Renal cortical epithelial cell (primary cell): ENCODE measurements at regions not wholly inside any gene's neighbourhood (a gene's known extent, or its start where the extent isn't known, plus 50 kb on each side); places are given as distances from the start of the nearest gene placed in this dataset.

ENCODE experiments used
- DNase-seq: peaks from one replicate; pipeline ENCODE4 v3.0.0-alpha.2; 2011; ENCODE audit warnings: low read depth

GRCh38 chr2:107622741-107623310 is 203.9 kb upstream of the RGPD4 start:
- no peak for DNase-seq

GRCh38 chr2:107625982-107626381 is 200.7 kb upstream of the RGPD4 start:
- DNase-seq, result no peak

- no peak for DNase-seq
Measured at GRCh38 chr2:107627164-107627563, 199.5 kb upstream of the RGPD4 start.

GRCh38 chr2:107627926-107628325 is 198.8 kb upstream of the RGPD4 start:
- no peak for DNase-seq

- DNase-seq, result peak; percentile 91
Measured at GRCh38 chr2:107633580-107634147, 193.0 kb upstream of the RGPD4 start.

- no peak for DNase-seq
Measured at GRCh38 chr2:107634172-107634571, 192.5 kb upstream of the RGPD4 start.

- DNase-seq, result peak; percentile 90
Measured at GRCh38 chr2:107635883-107636282, 190.8 kb upstream of the RGPD4 start.

GRCh38 chr2:107645586-107645985 is 181.1 kb upstream of the RGPD4 start:
- no peak for DNase-seq

GRCh38 chr2:107648781-107649404 is 177.8 kb upstream of the RGPD4 start:
- no peak for DNase-seq

GRCh38 chr2:107657049-107657448 is 169.6 kb upstream of the RGPD4 start:
- DNase-seq, result no peak

- no peak for DNase-seq
Measured at GRCh38 chr2:107663632-107664031, 163.1 kb upstream of the RGPD4 start.

- DNase-seq, result no peak
Measured at GRCh38 chr2:107669335-107669734, 157.4 kb upstream of the RGPD4 start.

- no peak for DNase-seq
Measured at GRCh38 chr2:107681936-107682335, 144.8 kb upstream of the RGPD4 start.

GRCh38 chr2:107684421-107684820 is 142.3 kb upstream of the RGPD4 start:
- no peak for DNase-seq

GRCh38 chr2:107685421-107685986 is 141.2 kb upstream of the RGPD4 start:
- DNase-seq, result no peak

- peak; percentile 37 for DNase-seq
Measured at GRCh38 chr2:107687073-107687472, 139.6 kb upstream of the RGPD4 start.

GRCh38 chr2:107688135-107688534 is 138.6 kb upstream of the RGPD4 start:
- DNase-seq, result no peak

GRCh38 chr2:107693604-107694003 is 133.1 kb upstream of the RGPD4 start:
- DNase-seq, result no peak

- DNase-seq, result no peak
Measured at GRCh38 chr2:107694667-107695066, 132.0 kb upstream of the RGPD4 start.

- no peak for DNase-seq
Measured at GRCh38 chr2:107697385-107697784, 129.3 kb upstream of the RGPD4 start.

GRCh38 chr2:107698861-107699260 is 127.8 kb upstream of the RGPD4 start:
- no peak for DNase-seq

- DNase-seq, result no peak
Measured at GRCh38 chr2:107700073-107700472, 126.6 kb upstream of the RGPD4 start.

- DNase-seq, result no peak
Measured at GRCh38 chr2:107711941-107712340, 114.8 kb upstream of the RGPD4 start.
